HCT116 (cell line): ENCODE measurements at regions not wholly inside any gene's neighbourhood (a gene's known extent, or its start where the extent isn't known, plus 50 kb on each side); places are given as distances from the start of the nearest gene placed in this dataset.

ENCODE experiments used
- ATAC-seq: fragments of 200-7000 bp; cut with Tn5 transposase; 2 replicates; pipeline ENCODE4 v1.9.1; 2020; ENCODE audit warnings: mild to moderate bottlenecking, moderate library complexity
- BruUV-seq: library from RNA; stranded (reverse); fragments of 400-500 nt; replicated peaks from 2 replicates; lab custom pipeline; 2021; lab: Mats Ljungman, UMichigan
- CTCF ChIA-PET: fragments of 300-600 bp; sonication (Branson Sonifier 250); formaldehyde crosslinking; loops from one replicate; lab custom pipeline; 2021; ENCODE audit warnings: antibody characterized with exemption; lab: Charles Lee
- POLR2A ChIA-PET: fragments of 300-600, 350-600 bp; sonication (Branson Sonifier 250); formaldehyde crosslinking; loops from one replicate; lab custom pipeline; 2021; ENCODE audit warnings: antibody characterized with exemption; lab: Charles Lee
- RAD21 ChIA-PET, 2 experiments: fragments of 300-600 bp; sonication (Branson Sonifier 250); formaldehyde crosslinking; loops; one replicate each; lab custom pipeline; 2023; ENCODE audit warnings: low total read pairs in 2 of 2; ENCODE audit not compliant: uncharacterized antibody in 2 of 2, unreplicated experiment in 2 of 2, low non-redundant PET in 1 of 2; lab: Charles Lee
- DNase-seq: peaks from one replicate; pipeline ENCODE4 v3.0.0-alpha.2; 2010; ENCODE audit warnings: low read depth, low spot score
- H2AFZ ChIP-seq: fragments of 200-600 bp; shearing (Covaris generic), sonication (generic); 2 replicates; pipeline ENCODE4 v1.6.1; 2017; ENCODE audit warnings: low read depth, mixed run types, mixed read lengths, antibody characterized with exemption, low read length; ENCODE audit not compliant: poor library complexity, severe bottlenecking
- H3K27ac ChIP-seq: 2 replicates; pipeline ENCODE4 v1.5.1; 2012; ENCODE audit warnings: low read depth, low read length
- H3K27me3 ChIP-seq: fragments of 200-600 bp; sonication (generic); 2 replicates; pipeline ENCODE4 v1.6.1; 2016; ENCODE audit warnings: mixed run types, low read length, mixed read lengths; ENCODE audit not compliant: insufficient read depth
- H3K36me3 ChIP-seq, 2 experiments: fragments of 200-500 bp in 1 of 2; fragments of 200-600 bp in 1 of 2; sonication (Bioruptor generic) in 1 of 2; sonication (generic) in 1 of 2; 2 replicates each; pipeline versions ENCODE4 v1.5.1 to v1.6.1; 2014 to 2016; ENCODE audit warnings: low read length in 2 of 2, inconsistent platforms in 1 of 2, mixed read lengths in 1 of 2, mixed run types in 1 of 2; ENCODE audit not compliant: insufficient read depth in 2 of 2, control insufficient read depth in 1 of 2
- H3K4me1 ChIP-seq, 2 experiments: fragments of 200-600 bp in 1 of 2; sonication (generic) in 1 of 2; 2 replicates each; pipeline versions ENCODE4 v1.5.1 to v1.6.1; 2012 to 2017; ENCODE audit warnings: low read length in 2 of 2, inconsistent platforms in 1 of 2, mild to moderate bottlenecking in 1 of 2, mixed read lengths in 1 of 2, mixed run types in 1 of 2, moderate library complexity in 1 of 2; ENCODE audit not compliant: insufficient read depth in 2 of 2, control insufficient read depth in 1 of 2
- H3K4me2 ChIP-seq: fragments of 200-600 bp; sonication (generic); 2 replicates; pipeline ENCODE4 v1.6.1; 2017; ENCODE audit warnings: mixed run types, low read length, mixed read lengths
- H3K4me3 ChIP-seq, 2 experiments: fragments of 200-600 bp in 1 of 2; sonication (generic) in 1 of 2; replicated peaks in 1 of 2; 2 replicates each; pipeline ENCODE4 v1.5.1; 2011 to 2016; ENCODE audit warnings: low read length in 2 of 2, control low read depth in 1 of 2, low read depth in 1 of 2, mild to moderate bottlenecking in 1 of 2, mixed read lengths in 1 of 2, mixed run types in 1 of 2
- H3K79me2 ChIP-seq: fragments of 200-600 bp; sonication (generic); 2 replicates; pipeline ENCODE4 v1.6.1; 2017; ENCODE audit warnings: mild to moderate bottlenecking, mixed run types, low read length, moderate library complexity, mixed read lengths; ENCODE audit not compliant: insufficient read depth
- H3K9ac ChIP-seq: fragments of 200-600 bp; sonication (generic); 2 replicates; pipeline ENCODE4 v1.6.1; 2016; ENCODE audit warnings: low read length, mixed read lengths
- H3K9me2 ChIP-seq: fragments of 200-600 bp; sonication (generic), shearing (Covaris generic); 2 replicates; pipeline ENCODE4 v1.6.1; 2017; ENCODE audit warnings: mixed run types, mild to moderate bottlenecking, moderate library complexity; ENCODE audit not compliant: insufficient read depth
- H3K9me3 ChIP-seq, 2 experiments: fragments of 200-500 bp in 1 of 2; fragments of 200-600 bp in 1 of 2; sonication (Bioruptor generic) in 1 of 2; sonication (generic) in 1 of 2; 2 replicates each; pipeline ENCODE4 v1.6.1; 2014 to 2017; ENCODE audit warnings: low read length in 2 of 2, mixed read lengths in 2 of 2, inconsistent platforms in 1 of 2, low read depth in 1 of 2, mild to moderate bottlenecking in 1 of 2, mixed run types in 1 of 2, moderate library complexity in 1 of 2; ENCODE audit not compliant: control insufficient read depth in 1 of 2, insufficient read depth in 1 of 2
- H4K20me1 ChIP-seq: fragments of 200-600 bp; sonication (generic), shearing (Covaris generic); 2 replicates; pipeline ENCODE4 v1.6.1; 2017; ENCODE audit warnings: mixed run types, mild to moderate bottlenecking, moderate library complexity; ENCODE audit not compliant: insufficient read depth
- CBX3 ChIP-seq: IDR thresholded peaks from 2 replicates; pipeline ENCODE4 v1.6.1; 2012; ENCODE audit warnings: low read depth
- EGR1 ChIP-seq: IDR thresholded peaks from 2 replicates; pipeline ENCODE4 v1.6.1; 2012; ENCODE audit warnings: low read depth
- JUND ChIP-seq: IDR thresholded peaks from 2 replicates; pipeline ENCODE4 v1.6.1; 2012
- POLR2AphosphoS5 ChIP-seq: IDR thresholded peaks from 2 replicates; pipeline ENCODE4 v1.6.1; 2011; ENCODE audit warnings: mild to moderate bottlenecking, low read depth, low read length, moderate library complexity
- RAD21 ChIP-seq: IDR thresholded peaks from 2 replicates; pipeline ENCODE4 v1.6.1; 2012; ENCODE audit warnings: low read depth, mild to moderate bottlenecking
- YY1 ChIP-seq: IDR thresholded peaks from 2 replicates; pipeline ENCODE4 v1.6.1; 2011; ENCODE audit warnings: low read length, low read depth, moderate library complexity, mild to moderate bottlenecking; ENCODE audit not compliant: insufficient replicate concordance; ENCODE audit errors: extremely low read depth
- intact Hi-C: fragments of 100-400 bp; cut with micrococcal nuclease; formaldehyde crosslinking; loops from 2 replicates; pipeline ENCODE4 v1.10.0; 2022
- TF ChIP-seq, protein P1 (sequence below), 3 experiments: fragments of 200-600 bp in 1 of 3; sonication (generic) in 1 of 3; IDR thresholded peaks in 2 of 3; conservative IDR thresholded peaks in 1 of 3; 2 replicates each; pipeline ENCODE4 v1.5.1; 2012 to 2017; ENCODE audit warnings: low read depth in 2 of 3, low read length in 2 of 3, antibody characterized with exemption in 1 of 3, borderline replicate concordance in 1 of 3, control low read depth in 1 of 3, mild to moderate bottlenecking in 1 of 3, mixed read lengths in 1 of 3, mixed run types in 1 of 3, moderate library complexity in 1 of 3; ENCODE audit not compliant: insufficient read depth in 1 of 3

DNA sequence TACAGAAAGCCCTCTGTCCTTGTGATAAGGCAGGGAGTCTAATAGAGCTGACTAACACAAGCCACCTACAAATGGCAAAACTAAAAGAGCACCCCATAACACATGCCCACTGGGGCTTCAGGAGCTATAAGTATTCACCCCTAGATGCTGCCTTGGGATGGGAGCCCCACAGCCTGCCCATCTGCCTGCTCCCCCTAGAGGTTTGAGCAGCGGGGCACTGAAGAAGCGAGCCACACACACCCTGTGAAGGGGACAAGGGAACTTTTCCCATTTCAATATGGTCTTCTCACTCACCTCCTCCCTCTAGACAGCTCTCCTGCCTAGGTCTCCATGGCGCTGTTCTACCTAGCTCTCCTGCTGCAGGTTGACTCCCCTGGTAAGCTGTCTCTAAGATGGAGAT is 261.0 kb downstream of the SHQ1 start:
- no peak for DNase-seq
- H3K79me2 ChIP-seq, result no peaks in the 10 kb centered on the region
- H3K4me2 ChIP-seq, result no peak overlapping the region
- H2AFZ ChIP-seq, result no peak overlapping the region
- POLR2A ChIA-PET, result interaction anchor here (1.1 kb wide), 1 partner anchor 19 kb away, joined by 3 read pairs; no protein-coding TSS in a partner anchor
- no TSS peak for BruUV-seq
- H3K27me3 ChIP-seq, result no peaks in the 10 kb centered on the region
- H3K27ac ChIP-seq, result no peak overlapping the region
- no peak overlapping the region for H3K4me3 ChIP-seq
- no peaks in the 10 kb centered on the region for H3K9me2 ChIP-seq
- H3K4me1 ChIP-seq, result peaks cover 13 to 15% of the 10 kb centered on the region in 2 experiments
- intact Hi-C loops, result no loop called here
- no peaks in the 10 kb centered on the region for H3K36me3 ChIP-seq
- TF ChIP-seq EGR1 (no peak), POLR2AphosphoS5 (no peak), YY1 (no peak)
- TF ChIP-seq, protein P1, sequence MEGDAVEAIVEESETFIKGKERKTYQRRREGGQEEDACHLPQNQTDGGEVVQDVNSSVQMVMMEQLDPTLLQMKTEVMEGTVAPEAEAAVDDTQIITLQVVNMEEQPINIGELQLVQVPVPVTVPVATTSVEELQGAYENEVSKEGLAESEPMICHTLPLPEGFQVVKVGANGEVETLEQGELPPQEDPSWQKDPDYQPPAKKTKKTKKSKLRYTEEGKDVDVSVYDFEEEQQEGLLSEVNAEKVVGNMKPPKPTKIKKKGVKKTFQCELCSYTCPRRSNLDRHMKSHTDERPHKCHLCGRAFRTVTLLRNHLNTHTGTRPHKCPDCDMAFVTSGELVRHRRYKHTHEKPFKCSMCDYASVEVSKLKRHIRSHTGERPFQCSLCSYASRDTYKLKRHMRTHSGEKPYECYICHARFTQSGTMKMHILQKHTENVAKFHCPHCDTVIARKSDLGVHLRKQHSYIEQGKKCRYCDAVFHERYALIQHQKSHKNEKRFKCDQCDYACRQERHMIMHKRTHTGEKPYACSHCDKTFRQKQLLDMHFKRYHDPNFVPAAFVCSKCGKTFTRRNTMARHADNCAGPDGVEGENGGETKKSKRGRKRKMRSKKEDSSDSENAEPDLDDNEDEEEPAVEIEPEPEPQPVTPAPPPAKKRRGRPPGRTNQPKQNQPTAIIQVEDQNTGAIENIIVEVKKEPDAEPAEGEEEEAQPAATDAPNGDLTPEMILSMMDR (IDR thresholded peaks at IDR 0.05 in 2 of 3, conservative IDR thresholded peaks at IDR 0.05 in 1 of 3; ENCODE audit: borderline replicate concordance in 1 of 3, insufficient read depth in 1 of 3, low read depth in 2 of 3, low read length in 2 of 3), result peak in 2 of 3 experiments; percentile 21 to 34; a peak in 3 of 6 replicates
- TF ChIP-seq, all 23 proteins: peak for 1
- H3K9me3 ChIP-seq, result no peaks in the 10 kb centered on the region
- peak; percentile 49; the same call in 1 of the 2 replicates for ATAC-seq
- no peaks in the 10 kb centered on the region for H4K20me1 ChIP-seq
- no peak overlapping the region for H3K9ac ChIP-seq
- RAD21 ChIA-PET, result no interaction called here
- CTCF ChIA-PET, result interaction anchor here (1.0 kb wide), 1 partner anchor 10 kb away, joined by 3 read pairs; no protein-coding TSS in a partner anchor

- RAD21 ChIA-PET, result no interaction called here
- Histone ChIP-seq H3K9me3 (no peaks in the 10 kb centered on the region), H3K27ac (no peak overlapping the region), H3K4me3 (no peak overlapping the region), H4K20me1 (no peaks in the 10 kb centered on the region), H2AFZ (no peak overlapping the region), H3K4me1 (peaks cover 8 to 9% of the 10 kb centered on the region in 2 experiments), H3K79me2 (no peaks in the 10 kb centered on the region), H3K36me3 (no peaks in the 10 kb centered on the region), H3K9ac (no peak overlapping the region), H3K27me3 (no peaks in the 10 kb centered on the region), H3K9me2 (no peaks in the 10 kb centered on the region), H3K4me2 (no peak overlapping the region)
- DNase-seq (no peak), ATAC-seq (no peak)
- TF ChIP-seq CBX3 (no peak), JUND (no peak), RAD21 (no peak)
- TF ChIP-seq, protein P1 (IDR thresholded peaks at IDR 0.05 in 2 of 3, conservative IDR thresholded peaks at IDR 0.05 in 1 of 3; ENCODE audit: borderline replicate concordance in 1 of 3, insufficient read depth in 1 of 3, low read depth in 2 of 3, low read length in 2 of 3), result no peak
- no TSS peak for BruUV-seq
- POLR2A ChIA-PET, result no interaction called here
- CTCF ChIA-PET, result no interaction called here
- intact Hi-C loops, result no loop called here
Observed at GRCh38 chr3:72586694-72587093, 261.6 kb downstream of the SHQ1 start.
